PC-3 (cell line): ENCODE measurements at regions not wholly inside any gene's neighbourhood (a gene's known extent, or its start where the extent isn't known, plus 50 kb on each side); places are given as distances from the start of the nearest gene placed in this dataset.
A peak's percentile ranks its signal among the peaks of the same experiment; 100 is the strongest.

Experiments used
- ATAC-seq: fragments of 200-7000 bp; cut with Tn5 transposase; 2 replicates; pipeline ENCODE4 v1.9.1; 2020; ENCODE audit warnings: mild to moderate bottlenecking, moderate library complexity
- BruUV-seq: library from RNA; stranded (reverse); fragments of 400-500 nt; replicated peaks from 2 replicates; lab custom pipeline; 2021; lab: Mats Ljungman, UMichigan
- CTCF ChIA-PET: fragments of 300-600 bp; sonication (Branson Sonifier 250); formaldehyde crosslinking; loops from one replicate; lab custom pipeline; 2022; ENCODE audit warnings: antibody characterized with exemption; lab: Charles Lee
- POLR2A ChIA-PET: fragments of 300-600 bp; sonication (Branson Sonifier 250); formaldehyde crosslinking; loops from one replicate; lab custom pipeline; 2022; ENCODE audit warnings: antibody characterized with exemption; ENCODE audit not compliant: unreplicated experiment; lab: Charles Lee
- DNase-seq: peaks from one replicate; pipeline ENCODE4 v3.0.0-alpha.2; 2015
- H2AFZ ChIP-seq: fragments of 300-600 bp; sonication (generic); 2 replicates; pipeline ENCODE4 v1.6.0; 2016; ENCODE audit warnings: antibody characterized with exemption, low read length
- H3F3A ChIP-seq: fragments of 300-600 bp; sonication (generic); one replicate; pipeline ENCODE4 v1.6.0; 2017; ENCODE audit warnings: antibody characterized with exemption, low read length, control low read depth, mild to moderate bottlenecking; ENCODE audit not compliant: unreplicated experiment
- H3K27ac ChIP-seq: fragments of 300-600 bp; sonication (generic); 2 replicates; pipeline ENCODE4 v1.5.1; 2016; ENCODE audit warnings: mild to moderate bottlenecking, low read length
- H3K27me3 ChIP-seq: fragments of 300-600 bp; sonication (generic); 2 replicates; pipeline ENCODE4 v1.6.1; 2016; ENCODE audit warnings: low read length, mixed read lengths
- H3K36me3 ChIP-seq: fragments of 300-600 bp; sonication (generic); 2 replicates; pipeline ENCODE4 v1.6.1; 2016; ENCODE audit warnings: low read depth, mixed run types, low read length, mixed read lengths
- H3K4me1 ChIP-seq: fragments of 300-600 bp; sonication (generic); 2 replicates; pipeline ENCODE4 v1.5.1; 2016; ENCODE audit warnings: low read length; ENCODE audit not compliant: insufficient read depth
- H3K4me2 ChIP-seq: fragments of 300-600 bp; sonication (generic); 2 replicates; pipeline ENCODE4 v1.6.0; 2016; ENCODE audit warnings: low read length
- H3K4me3 ChIP-seq: fragments of 300-600 bp; sonication (generic); 2 replicates; pipeline ENCODE4 v1.5.1; 2016; ENCODE audit warnings: mild to moderate bottlenecking, low read length, mixed read lengths
- H3K79me2 ChIP-seq: fragments of 300-600 bp; sonication (generic); 2 replicates; pipeline ENCODE4 v1.6.1; 2017; ENCODE audit warnings: low read length, mixed read lengths
- H3K9ac ChIP-seq: fragments of 300-600 bp; sonication (generic); 2 replicates; pipeline ENCODE4 v1.6.0; 2016; ENCODE audit warnings: mild to moderate bottlenecking, low read length
- H3K9me2 ChIP-seq: fragments of 300-600 bp; sonication (generic); replicated peaks from 2 replicates; pipeline ENCODE4 v1.6.1; 2016; ENCODE audit warnings: mixed run types, low read length, mixed read lengths
- H3K9me3 ChIP-seq: fragments of 300-600 bp; sonication (generic); 2 replicates; pipeline ENCODE4 v1.6.1; 2016; ENCODE audit warnings: low read length, mixed read lengths
- H4K20me1 ChIP-seq: fragments of 300-600 bp; sonication (generic); 2 replicates; pipeline ENCODE4 v1.6.1; 2016; ENCODE audit warnings: low read length, mixed read lengths
- CTCF ChIP-seq: fragments of 300-600 bp; sonication (generic); conservative IDR thresholded peaks from 2 replicates; pipeline ENCODE4 v1.5.1; 2017; ENCODE audit warnings: antibody characterized with exemption, low read depth, mild to moderate bottlenecking, low read length
- EZH2 ChIP-seq: fragments of 300-600 bp; sonication (generic); IDR thresholded peaks from one replicate; pipeline ENCODE4 v1.6.1; 2017; ENCODE audit warnings: antibody characterized with exemption, mild to moderate bottlenecking, low read length; ENCODE audit not compliant: unreplicated experiment
- EZH2phosphoT487 ChIP-seq: fragments of 300-600 bp; sonication (generic); IDR thresholded peaks from 2 replicates; pipeline ENCODE4 v1.6.1; 2018; ENCODE audit warnings: mild to moderate bottlenecking, antibody characterized with exemption, low read length, borderline replicate concordance
- intact Hi-C: fragments of 100-400 bp; cut with micrococcal nuclease; formaldehyde crosslinking; loops from 2 replicates; pipeline ENCODE4 v1.9.0; 2023

GRCh38 chr10:52999258-52999657, 226.7 kb upstream of the MBL2 start:
- intact Hi-C loops = no loop called here
- ATAC-seq = no peak
- ChIA-PET CTCF (no interaction called here), POLR2A (no interaction called here)
- no peak for DNase-seq
- no peak overlapping the region for H3K4me2 ChIP-seq
- H3K36me3 ChIP-seq = no peaks in the 10 kb centered on the region
- H3K9ac ChIP-seq = no peak overlapping the region
- H3K9me2 ChIP-seq = 0 out of 2 replicates have a peak, but pooled peaks cover 4% of the 10 kb centered on the region
- H3K27me3 ChIP-seq = no peaks in the 10 kb centered on the region
- H4K20me1 ChIP-seq = no peaks in the 10 kb centered on the region
- BruUV-seq = no TSS peak
- no peaks in the 10 kb centered on the region for H3K79me2 ChIP-seq
- H3K4me3 ChIP-seq = no peak overlapping the region
- no peak for TF ChIP-seq EZH2phosphoT487
- TF ChIP-seq CTCF = no peak
- TF ChIP-seq EZH2 = no peak
- H3K27ac ChIP-seq = no peak overlapping the region
- H3K4me1 ChIP-seq = peaks cover 14% of the 10 kb centered on the region
- H3F3A ChIP-seq = no peaks in the 10 kb centered on the region
- H3K9me3 ChIP-seq = no peaks in the 10 kb centered on the region
- peak overlapping the region; percentile 9; the same call in 1 of the 2 replicates for H2AFZ ChIP-seq

GRCh38 chr10:52997007-52997406, 224.4 kb upstream of the MBL2 start:
- H4K20me1 ChIP-seq = no peaks in the 10 kb centered on the region

More at GRCh38 chr10:52997007-52997406, 224.4 kb upstream of the MBL2 start:
- no peaks in the 10 kb centered on the region for H3K9me3 ChIP-seq
- intact Hi-C loops = no loop called here
- ATAC-seq = no peak
- H3K9me2 ChIP-seq = 0 out of 2 replicates have a peak, but pooled peaks cover 4% of the 10 kb centered on the region
- no peaks in the 10 kb centered on the region for H3K79me2 ChIP-seq
- H3K9ac ChIP-seq = no peak overlapping the region
- H3K27ac ChIP-seq = no peak overlapping the region
- BruUV-seq = no TSS peak
- no peak for DNase-seq
- H2AFZ ChIP-seq = no peak overlapping the region
- H3F3A ChIP-seq = no peaks in the 10 kb centered on the region
- H3K4me3 ChIP-seq = no peak overlapping the region
- no peaks in the 10 kb centered on the region for H3K4me1 ChIP-seq
- ChIA-PET CTCF (no interaction called here), POLR2A (interaction anchor here (0.6 kb wide), 1 partner anchor 141 kb away, joined by 3 read pairs; no protein-coding TSS in a partner anchor)
- no peak for TF ChIP-seq EZH2
- TF ChIP-seq CTCF = no peak
- no peak for TF ChIP-seq EZH2phosphoT487
- no peak overlapping the region for H3K4me2 ChIP-seq
- no peaks in the 10 kb centered on the region for H3K36me3 ChIP-seq
- no peaks in the 10 kb centered on the region for H3K27me3 ChIP-seq
